HepG2 (cell line): ENCODE measurements at regions not wholly inside any gene's neighbourhood (a gene's known extent, or its start where the extent isn't known, plus 50 kb on each side); places are given as distances from the start of the nearest gene placed in this dataset.

Source experiments
- ELF3 ChIP-seq: IDR thresholded peaks from 2 replicates; pipeline ENCODE4 v1.6.1; 2016; ENCODE audit warnings: missing genetic modification reagents, missing compliant biosample characterization
- FOXA1 ChIP-seq, 2 experiments: fragments of 450-650 bp in 1 of 2; sonication (generic) in 1 of 2; formaldehyde crosslinking in 1 of 2; IDR thresholded peaks; 2 replicates each; pipeline versions ENCODE4 v1.4.0 to v1.6.1; 2016 to 2020; ENCODE audit warnings: missing genetic modification reagents in 1 of 2
- FOXJ3 ChIP-seq: sonication (generic); formaldehyde crosslinking; IDR thresholded peaks from 2 replicates; pipeline ENCODE4 v1.4.0; 2020; ENCODE audit warnings: missing genetic modification reagents, mild to moderate bottlenecking, borderline replicate concordance
- MAFK ChIP-seq, 2 experiments: IDR thresholded peaks in 1 of 2; conservative IDR thresholded peaks in 1 of 2; 2 replicates each; pipeline ENCODE4 v1.6.1; 2011; ENCODE audit warnings: improper control_type of control experiment in 2 of 2, low read length in 2 of 2
- PITX1 ChIP-seq: sonication (generic); formaldehyde crosslinking; IDR thresholded peaks from 2 replicates; pipeline ENCODE4 v1.5.1; 2020; ENCODE audit warnings: mild to moderate bottlenecking, missing genetic modification reagents
- SOX6 ChIP-seq, 2 experiments: fragments of 450-650 bp in 1 of 2; sonication (generic) in 1 of 2; formaldehyde crosslinking in 1 of 2; IDR thresholded peaks; 2 replicates each; pipeline versions ENCODE4 v1.4.0 to v1.6.1; 2017 to 2020; ENCODE audit warnings: antibody characterized with exemption in 1 of 2, mild to moderate bottlenecking in 1 of 2, missing genetic modification reagents in 1 of 2
- ZBTB3 ChIP-seq: sonication (generic); formaldehyde crosslinking; IDR thresholded peaks from 2 replicates; pipeline ENCODE4 v1.4.0; 2020; ENCODE audit warnings: low read depth, mild to moderate bottlenecking, moderate library complexity, missing genetic modification reagents, borderline replicate concordance
- ZBTB7A ChIP-seq: sonication (generic); formaldehyde crosslinking; IDR thresholded peaks from 2 replicates; pipeline ENCODE4 v1.8.0; 2022; ENCODE audit warnings: mild to moderate bottlenecking, missing genetic modification reagents
- ZFP36 ChIP-seq: fragments of 150-350 bp; IDR thresholded peaks from 2 replicates; pipeline ENCODE4 v1.6.1; 2018; ENCODE audit warnings: borderline replicate concordance, low read length, low read depth; ENCODE audit not compliant: partially characterized antibody
- ZNF296 ChIP-seq: sonication (generic); formaldehyde crosslinking; conservative IDR thresholded peaks from 2 replicates; pipeline ENCODE4 v1.5.0; 2020; ENCODE audit warnings: mild to moderate bottlenecking, missing genetic modification reagents
- ZNF333 ChIP-seq: sonication (generic); formaldehyde crosslinking; IDR thresholded peaks from 2 replicates; pipeline ENCODE4 v1.4.0; 2020; ENCODE audit warnings: mild to moderate bottlenecking, missing genetic modification reagents, borderline replicate concordance
- TF ChIP-seq, protein P1 (sequence below): sonication (generic); formaldehyde crosslinking; IDR thresholded peaks from 2 replicates; pipeline ENCODE4 v1.5.1; 2020; ENCODE audit warnings: missing genetic modification reagents, mild to moderate bottlenecking, borderline replicate concordance
- TF ChIP-seq, protein P2 (sequence below): sonication (generic); formaldehyde crosslinking; IDR thresholded peaks from 2 replicates; pipeline ENCODE4 v1.5.0; 2020; ENCODE audit warnings: missing genetic modification reagents, mild to moderate bottlenecking, borderline replicate concordance
- TF ChIP-seq, protein P3 (sequence below): sonication (generic); formaldehyde crosslinking; IDR thresholded peaks from 2 replicates; pipeline ENCODE4 v1.4.0; 2020; ENCODE audit warnings: missing genetic modification reagents
- TF ChIP-seq, protein P4 (sequence below): sonication (generic); formaldehyde crosslinking; IDR thresholded peaks from 2 replicates; pipeline ENCODE4 v1.5.0; 2020; ENCODE audit warnings: missing genetic modification reagents
- TF ChIP-seq, protein P5 (sequence below): sonication (generic); formaldehyde crosslinking; IDR thresholded peaks from 2 replicates; pipeline ENCODE4 v1.4.0; 2020; ENCODE audit warnings: missing genetic modification reagents
- TF ChIP-seq, protein P6 (sequence below): IDR thresholded peaks from 2 replicates; pipeline ENCODE4 v1.6.1; 2012; ENCODE audit warnings: low read depth, low read length, improper control_type of control experiment

DNA sequence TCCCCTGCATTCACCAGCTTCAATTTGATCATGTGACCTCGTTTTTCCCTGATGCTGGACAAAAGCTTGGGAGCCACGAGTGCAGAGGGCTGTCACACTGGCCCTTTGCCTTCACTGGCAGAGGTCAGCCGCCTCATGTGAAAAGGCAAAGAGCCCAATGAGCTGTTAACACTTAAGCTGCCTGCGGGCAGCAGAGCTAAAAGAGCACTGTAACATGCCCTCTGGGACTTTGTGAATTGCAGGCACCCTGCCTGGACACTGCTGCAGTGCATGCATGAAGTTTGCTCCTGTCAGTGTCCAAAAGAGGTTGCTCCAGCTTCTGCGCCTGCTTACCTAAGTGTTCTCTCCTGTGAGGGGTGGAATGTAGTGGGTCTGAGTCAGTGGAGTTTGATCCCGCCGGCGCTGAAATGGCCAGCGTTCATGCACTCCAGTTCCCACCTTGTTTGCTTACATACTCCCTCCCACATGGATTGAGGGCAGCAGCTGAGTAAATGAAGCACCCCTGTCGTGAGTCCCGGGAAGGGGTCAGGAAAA lies 193.7 kb downstream of the RFC3 start (continued):
- TF ChIP-seq, protein P1, sequence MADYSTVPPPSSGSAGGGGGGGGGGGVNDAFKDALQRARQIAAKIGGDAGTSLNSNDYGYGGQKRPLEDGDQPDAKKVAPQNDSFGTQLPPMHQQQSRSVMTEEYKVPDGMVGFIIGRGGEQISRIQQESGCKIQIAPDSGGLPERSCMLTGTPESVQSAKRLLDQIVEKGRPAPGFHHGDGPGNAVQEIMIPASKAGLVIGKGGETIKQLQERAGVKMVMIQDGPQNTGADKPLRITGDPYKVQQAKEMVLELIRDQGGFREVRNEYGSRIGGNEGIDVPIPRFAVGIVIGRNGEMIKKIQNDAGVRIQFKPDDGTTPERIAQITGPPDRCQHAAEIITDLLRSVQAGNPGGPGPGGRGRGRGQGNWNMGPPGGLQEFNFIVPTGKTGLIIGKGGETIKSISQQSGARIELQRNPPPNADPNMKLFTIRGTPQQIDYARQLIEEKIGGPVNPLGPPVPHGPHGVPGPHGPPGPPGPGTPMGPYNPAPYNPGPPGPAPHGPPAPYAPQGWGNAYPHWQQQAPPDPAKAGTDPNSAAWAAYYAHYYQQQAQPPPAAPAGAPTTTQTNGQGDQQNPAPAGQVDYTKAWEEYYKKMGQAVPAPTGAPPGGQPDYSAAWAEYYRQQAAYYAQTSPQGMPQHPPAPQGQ, result no peak
- TF ChIP-seq, protein P2, sequence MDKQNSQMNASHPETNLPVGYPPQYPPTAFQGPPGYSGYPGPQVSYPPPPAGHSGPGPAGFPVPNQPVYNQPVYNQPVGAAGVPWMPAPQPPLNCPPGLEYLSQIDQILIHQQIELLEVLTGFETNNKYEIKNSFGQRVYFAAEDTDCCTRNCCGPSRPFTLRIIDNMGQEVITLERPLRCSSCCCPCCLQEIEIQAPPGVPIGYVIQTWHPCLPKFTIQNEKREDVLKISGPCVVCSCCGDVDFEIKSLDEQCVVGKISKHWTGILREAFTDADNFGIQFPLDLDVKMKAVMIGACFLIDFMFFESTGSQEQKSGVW, result no peak
- TF ChIP-seq, protein P3, sequence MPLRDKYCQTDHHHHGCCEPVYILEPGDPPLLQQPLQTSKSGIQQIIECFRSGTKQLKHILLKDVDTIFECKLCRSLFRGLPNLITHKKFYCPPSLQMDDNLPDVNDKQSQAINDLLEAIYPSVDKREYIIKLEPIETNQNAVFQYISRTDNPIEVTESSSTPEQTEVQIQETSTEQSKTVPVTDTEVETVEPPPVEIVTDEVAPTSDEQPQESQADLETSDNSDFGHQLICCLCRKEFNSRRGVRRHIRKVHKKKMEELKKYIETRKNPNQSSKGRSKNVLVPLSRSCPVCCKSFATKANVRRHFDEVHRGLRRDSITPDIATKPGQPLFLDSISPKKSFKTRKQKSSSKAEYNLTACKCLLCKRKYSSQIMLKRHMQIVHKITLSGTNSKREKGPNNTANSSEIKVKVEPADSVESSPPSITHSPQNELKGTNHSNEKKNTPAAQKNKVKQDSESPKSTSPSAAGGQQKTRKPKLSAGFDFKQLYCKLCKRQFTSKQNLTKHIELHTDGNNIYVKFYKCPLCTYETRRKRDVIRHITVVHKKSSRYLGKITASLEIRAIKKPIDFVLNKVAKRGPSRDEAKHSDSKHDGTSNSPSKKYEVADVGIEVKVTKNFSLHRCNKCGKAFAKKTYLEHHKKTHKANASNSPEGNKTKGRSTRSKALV (CRISPR knock-in tag), result 0 out of 2 replicates have a peak, but pooled peaks have one; percentile 67
- no peak for TF ChIP-seq ZBTB3 (CRISPR knock-in tag)
- TF ChIP-seq, protein P4, sequence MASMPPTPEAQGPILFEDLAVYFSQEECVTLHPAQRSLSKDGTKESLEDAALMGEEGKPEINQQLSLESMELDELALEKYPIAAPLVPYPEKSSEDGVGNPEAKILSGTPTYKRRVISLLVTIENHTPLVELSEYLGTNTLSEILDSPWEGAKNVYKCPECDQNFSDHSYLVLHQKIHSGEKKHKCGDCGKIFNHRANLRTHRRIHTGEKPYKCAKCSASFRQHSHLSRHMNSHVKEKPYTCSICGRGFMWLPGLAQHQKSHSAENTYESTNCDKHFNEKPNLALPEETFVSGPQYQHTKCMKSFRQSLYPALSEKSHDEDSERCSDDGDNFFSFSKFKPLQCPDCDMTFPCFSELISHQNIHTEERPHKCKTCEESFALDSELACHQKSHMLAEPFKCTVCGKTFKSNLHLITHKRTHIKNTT (CRISPR knock-in tag), result no peak
- TF ChIP-seq FOXJ3 (CRISPR knock-in tag), result peak; percentile 61; the same call in 1 of the 2 replicates
- TF ChIP-seq, protein P5, sequence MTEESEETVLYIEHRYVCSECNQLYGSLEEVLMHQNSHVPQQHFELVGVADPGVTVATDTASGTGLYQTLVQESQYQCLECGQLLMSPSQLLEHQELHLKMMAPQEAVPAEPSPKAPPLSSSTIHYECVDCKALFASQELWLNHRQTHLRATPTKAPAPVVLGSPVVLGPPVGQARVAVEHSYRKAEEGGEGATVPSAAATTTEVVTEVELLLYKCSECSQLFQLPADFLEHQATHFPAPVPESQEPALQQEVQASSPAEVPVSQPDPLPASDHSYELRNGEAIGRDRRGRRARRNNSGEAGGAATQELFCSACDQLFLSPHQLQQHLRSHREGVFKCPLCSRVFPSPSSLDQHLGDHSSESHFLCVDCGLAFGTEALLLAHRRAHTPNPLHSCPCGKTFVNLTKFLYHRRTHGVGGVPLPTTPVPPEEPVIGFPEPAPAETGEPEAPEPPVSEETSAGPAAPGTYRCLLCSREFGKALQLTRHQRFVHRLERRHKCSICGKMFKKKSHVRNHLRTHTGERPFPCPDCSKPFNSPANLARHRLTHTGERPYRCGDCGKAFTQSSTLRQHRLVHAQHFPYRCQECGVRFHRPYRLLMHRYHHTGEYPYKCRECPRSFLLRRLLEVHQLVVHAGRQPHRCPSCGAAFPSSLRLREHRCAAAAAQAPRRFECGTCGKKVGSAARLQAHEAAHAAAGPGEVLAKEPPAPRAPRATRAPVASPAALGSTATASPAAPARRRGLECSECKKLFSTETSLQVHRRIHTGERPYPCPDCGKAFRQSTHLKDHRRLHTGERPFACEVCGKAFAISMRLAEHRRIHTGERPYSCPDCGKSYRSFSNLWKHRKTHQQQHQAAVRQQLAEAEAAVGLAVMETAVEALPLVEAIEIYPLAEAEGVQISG (CRISPR knock-in tag), result peak; percentile 54
- TF ChIP-seq MAFK (conservative IDR thresholded peaks at IDR 0.05 in 1 of 2, IDR thresholded peaks at IDR 0.05 in 1 of 2; ENCODE audit: low read length in 2 of 2), result 0 out of 4 replicates have a peak, but pooled peaks of 1 of the 2 experiments have one; percentile 8
- TF ChIP-seq ELF3, result peak; percentile 69
- no peak for TF ChIP-seq ZBTB7A (CRISPR knock-in tag)
- TF ChIP-seq ZNF296 (CRISPR knock-in tag), result no peak
- TF ChIP-seq FOXA1 (IDR thresholded peaks at IDR 0.05), result peak; percentile 88
- peak; percentile 95 for TF ChIP-seq FOXA1 (CRISPR knock-in tag; IDR thresholded peaks at IDR 0.05)
- TF ChIP-seq SOX6 (IDR thresholded peaks at IDR 0.05), result no peak
- peak; percentile 83 for TF ChIP-seq SOX6 (CRISPR knock-in tag; IDR thresholded peaks at IDR 0.05)
- TF ChIP-seq, protein P6, sequence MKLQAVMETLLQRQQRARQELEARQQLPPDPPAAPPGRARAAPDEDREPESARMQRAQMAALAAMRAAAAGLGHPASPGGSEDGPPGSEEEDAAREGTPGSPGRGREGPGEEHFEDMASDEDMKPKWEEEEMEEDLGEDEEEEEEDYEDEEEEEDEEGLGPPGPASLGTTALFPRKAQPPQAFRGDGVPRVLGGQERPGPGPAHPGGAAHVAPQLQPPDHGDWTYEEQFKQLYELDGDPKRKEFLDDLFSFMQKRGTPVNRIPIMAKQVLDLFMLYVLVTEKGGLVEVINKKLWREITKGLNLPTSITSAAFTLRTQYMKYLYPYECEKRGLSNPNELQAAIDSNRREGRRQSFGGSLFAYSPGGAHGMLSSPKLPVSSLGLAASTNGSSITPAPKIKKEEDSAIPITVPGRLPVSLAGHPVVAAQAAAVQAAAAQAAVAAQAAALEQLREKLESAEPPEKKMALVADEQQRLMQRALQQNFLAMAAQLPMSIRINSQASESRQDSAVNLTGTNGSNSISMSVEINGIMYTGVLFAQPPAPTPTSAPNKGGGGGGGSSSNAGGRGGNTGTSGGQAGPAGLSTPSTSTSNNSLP, result peak; percentile 77; the same call in 1 of the 2 replicates
- TF ChIP-seq ZFP36, result peak; percentile 16
- TF ChIP-seq ZNF333 (CRISPR knock-in tag), result no peak
- peak; percentile 53 for TF ChIP-seq PITX1 (CRISPR knock-in tag)
